DND-41 (cell line): ENCODE measurements at regions not wholly inside any gene's neighbourhood (a gene's known extent, or its start where the extent isn't known, plus 50 kb on each side); places are given as distances from the start of the nearest gene placed in this dataset.
A peak's percentile ranks its signal among the peaks of the same experiment; 100 is the strongest.

Experiments
- ATAC-seq: fragments of 200-7000 bp; cut with Tn5 transposase; 3 replicates; pipeline ENCODE4 v1.9.1; 2021; ENCODE audit warnings: low read depth; ENCODE audit not compliant: insufficient read depth
- DNase-seq: peaks from one replicate; pipeline ENCODE4 v3.0.0-alpha.2; 2020
- H2AFZ ChIP-seq: 2 replicates; pipeline ENCODE4 v1.6.0; 2012; ENCODE audit warnings: low read depth, low read length
- H3K27ac ChIP-seq: 2 replicates; pipeline ENCODE4 v1.5.1; 2012; ENCODE audit warnings: low read length, inconsistent platforms
- H3K27me3 ChIP-seq: fragments of 200-600 bp; sonication (generic); 2 replicates; pipeline ENCODE4 v1.6.0; 2012; ENCODE audit warnings: low read length, mild to moderate bottlenecking, inconsistent platforms; ENCODE audit not compliant: insufficient read depth, poor library complexity
- H3K36me3 ChIP-seq: 2 replicates; pipeline ENCODE4 v1.5.1; 2012; ENCODE audit warnings: low read length, inconsistent platforms; ENCODE audit not compliant: insufficient read depth
- H3K4me1 ChIP-seq: 2 replicates; pipeline ENCODE4 v1.5.1; 2012; ENCODE audit warnings: mild to moderate bottlenecking, low read length; ENCODE audit not compliant: insufficient read depth
- H3K4me2 ChIP-seq: 2 replicates; pipeline ENCODE4 v1.6.0; 2012; ENCODE audit warnings: mild to moderate bottlenecking, moderate library complexity, low read length, inconsistent platforms; ENCODE audit not compliant: insufficient read depth
- H3K4me3 ChIP-seq, 2 experiments: fragments of 200-600 bp in 1 of 2; shearing (Covaris generic) in 1 of 2; 2 replicates each; pipeline ENCODE4 v1.5.1; 2012 to 2016; ENCODE audit warnings: inconsistent platforms in 2 of 2, low read length in 2 of 2, mild to moderate bottlenecking in 2 of 2, low read depth in 1 of 2, moderate library complexity in 1 of 2
- H3K79me2 ChIP-seq: 2 replicates; pipeline ENCODE4 v1.6.0; 2012; ENCODE audit warnings: low read length, inconsistent platforms; ENCODE audit not compliant: insufficient read depth
- H3K9ac ChIP-seq: 2 replicates; pipeline ENCODE4 v1.6.0; 2012; ENCODE audit warnings: low read depth, mild to moderate bottlenecking, inconsistent platforms, low read length, moderate library complexity
- H3K9me3 ChIP-seq: 2 replicates; pipeline ENCODE4 v1.5.1; 2012; ENCODE audit warnings: low read length, moderate library complexity, mild to moderate bottlenecking, inconsistent platforms; ENCODE audit not compliant: insufficient read depth, severe bottlenecking
- H4K20me1 ChIP-seq: 2 replicates; pipeline ENCODE4 v1.6.0; 2012; ENCODE audit warnings: low read length; ENCODE audit not compliant: insufficient read depth
- CTCF ChIP-seq: IDR thresholded peaks from 2 replicates; pipeline ENCODE4 v1.5.1; 2012; ENCODE audit warnings: borderline replicate concordance, low read length, moderate library complexity, mild to moderate bottlenecking; ENCODE audit not compliant: poor library complexity, severe bottlenecking; ENCODE audit errors: extremely low read depth
- EZH2 ChIP-seq: IDR thresholded peaks from 3 replicates; pipeline ENCODE4 v1.6.1; 2012; ENCODE audit warnings: borderline replicate concordance, low read depth, mild to moderate bottlenecking, moderate library complexity, low read length, inconsistent platforms; ENCODE audit not compliant: severe bottlenecking

- Histone ChIP-seq H3K9me3 (no peaks in the 10 kb centered on the region), H3K79me2 (no peaks in the 10 kb centered on the region), H3K27ac (no peak overlapping the region), H4K20me1 (0 out of 2 replicates have a peak, but pooled peaks cover 4% of the 10 kb centered on the region), H3K4me1 (no peaks in the 10 kb centered on the region), H2AFZ (no peak overlapping the region), H3K9ac (no peak overlapping the region), H3K4me3 (no peak overlapping the region), H3K27me3 (peaks cover 17% of the 10 kb centered on the region), H3K36me3 (no peaks in the 10 kb centered on the region), H3K4me2 (no peak overlapping the region)
- TF ChIP-seq CTCF (no peak), EZH2 (no peak)
- DNase-seq (no peak), ATAC-seq (no peak)
These were observed 89.8 kb upstream of the RTL6 start for GRCh38 chr22:44587737-44588310.

DNA sequence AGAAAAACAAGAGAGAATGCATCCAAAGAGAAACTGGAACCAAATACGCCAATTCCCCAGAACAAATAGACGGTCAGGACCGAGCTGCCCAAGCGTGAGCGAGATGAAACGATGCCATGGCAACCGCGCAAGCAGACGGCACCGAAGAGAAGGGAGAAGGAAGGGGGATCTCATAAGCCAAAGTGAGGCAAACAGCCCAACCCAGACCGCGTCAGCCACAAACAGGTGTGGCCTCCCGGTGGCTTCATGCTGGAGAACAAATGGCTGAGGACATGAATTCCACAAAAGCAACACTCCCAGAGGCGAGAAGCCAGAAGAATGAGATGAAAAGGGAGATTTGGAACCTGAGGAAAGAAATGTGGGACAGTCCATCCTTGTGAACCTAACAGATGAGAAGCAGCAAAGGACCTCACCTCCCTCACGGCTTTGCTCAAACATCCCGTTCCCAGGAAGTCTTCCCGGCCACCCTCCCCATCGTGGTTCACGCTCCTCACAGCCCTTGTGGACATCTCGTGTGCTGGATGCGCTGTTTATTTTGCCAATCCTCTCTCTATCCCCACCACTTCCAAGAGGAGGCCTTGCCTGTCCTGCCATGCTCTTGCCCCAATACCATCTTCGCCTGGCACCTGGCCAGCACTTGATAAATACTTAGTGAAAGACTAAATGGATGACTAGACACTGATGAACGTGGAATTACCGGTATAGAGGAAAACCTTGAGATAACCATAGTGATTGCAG lies 89.1 kb upstream of the RTL6 start:
- ATAC-seq (no peak), DNase-seq (peak; percentile 9)
- no peak overlapping the region for H3K9ac ChIP-seq
- H3K36me3 ChIP-seq = no peaks in the 10 kb centered on the region
- no peaks in the 10 kb centered on the region for H3K79me2 ChIP-seq
- H3K9me3 ChIP-seq = no peaks in the 10 kb centered on the region
- no peak overlapping the region for H3K27ac ChIP-seq
- H3K27me3 ChIP-seq = peaks cover 17% of the 10 kb centered on the region
- H3K4me1 ChIP-seq = no peaks in the 10 kb centered on the region
- 0 out of 2 replicates have a peak, but pooled peaks cover 4% of the 10 kb centered on the region for H4K20me1 ChIP-seq
- no peak overlapping the region for H3K4me3 ChIP-seq
- no peak overlapping the region for H2AFZ ChIP-seq
- TF ChIP-seq EZH2 (no peak), CTCF (no peak)
- no peak overlapping the region for H3K4me2 ChIP-seq

GRCh38 chr22:44586351-44586990 lies 88.4 kb upstream of the RTL6 start:
- DNase-seq (no peak), ATAC-seq (no peak)
- no peaks in the 10 kb centered on the region for H3K79me2 ChIP-seq
- no peak overlapping the region for H2AFZ ChIP-seq
- H3K27ac ChIP-seq = no peak overlapping the region
- H3K9me3 ChIP-seq = no peaks in the 10 kb centered on the region
- H3K4me2 ChIP-seq = no peak overlapping the region
- TF ChIP-seq CTCF (no peak), EZH2 (no peak)
- peaks cover 17% of the 10 kb centered on the region for H3K27me3 ChIP-seq
- no peaks in the 10 kb centered on the region for H3K4me1 ChIP-seq
- H4K20me1 ChIP-seq = 0 out of 2 replicates have a peak, but pooled peaks cover 4% of the 10 kb centered on the region
- H3K9ac ChIP-seq = no peak overlapping the region
- no peak overlapping the region for H3K4me3 ChIP-seq
- H3K36me3 ChIP-seq = no peaks in the 10 kb centered on the region
